ENCODE measurements at regions not wholly inside any gene's neighbourhood (a gene's known extent, or its start where the extent isn't known, plus 50 kb on each side); places are given as distances from the start of the nearest gene placed in this dataset.
"Not testable (repeated sequence)": the region's sequence is repeated elsewhere in the genome, so short reads cannot be mapped to it uniquely, and the experiment has no call there.

DNA sequence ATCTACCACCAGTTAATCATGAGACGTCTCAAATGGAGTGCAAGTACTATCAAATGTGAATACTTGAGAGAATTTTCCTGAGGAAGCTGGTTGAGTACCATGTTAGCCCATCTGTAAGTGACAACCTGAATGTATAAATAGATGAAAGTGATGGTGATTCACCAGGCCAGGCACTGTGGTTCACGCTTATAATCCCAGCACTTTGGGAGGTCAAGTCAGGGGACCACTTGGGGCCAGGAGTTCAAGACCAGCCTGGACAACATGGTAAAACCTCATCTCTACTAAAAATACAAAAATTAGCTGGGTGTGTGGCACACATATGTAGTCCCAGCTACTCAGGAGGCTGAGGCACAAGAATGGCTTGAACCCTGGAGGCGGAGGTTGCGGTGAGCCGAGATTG is 288.0 kb upstream of the CLEC14A start:
- TF ChIP-seq CTCF (IDR thresholded peaks at IDR 0.05); ZFX (IDR thresholded peaks at IDR 0.05; ENCODE audit: borderline replicate concordance): not testable (repeated sequence)

All from 22Rv1 (cell line).